ENCODE measurements at regions not wholly inside any gene's neighbourhood (a gene's known extent, or its start where the extent isn't known, plus 50 kb on each side); places are given as distances from the start of the nearest gene placed in this dataset.

- Mint-ChIP-seq H3K4me1 (no peaks in the 10 kb centered on the region), H3K36me3 (no peaks in the 10 kb centered on the region), H3K9me3 (no peaks in the 10 kb centered on the region), H3K27me3 (ENCODE audit: low read depth in 2 of 2) (peaks cover 3 to 6% of the 10 kb centered on the region in 2 donors), H3K4me3 (no peak overlapping the region), H3K27ac (no peak overlapping the region)
- Histone ChIP-seq H3K27ac (ENCODE audit: low read length) (no peak overlapping the region), H3K4me1 (ENCODE audit: control insufficient read depth, insufficient read depth, low read length) (no peaks in the 10 kb centered on the region), H3K27me3 (ENCODE audit: control insufficient read depth, insufficient read depth, low read length) (no peaks in the 10 kb centered on the region), H3K36me3 (ENCODE audit: control insufficient read depth, insufficient read depth, low read length) (no peaks in the 10 kb centered on the region), H3K9me3 (ENCODE audit: control insufficient read depth, insufficient read depth, low read length) (no peaks in the 10 kb centered on the region), H3K4me3 (ENCODE audit: low read length) (no peak overlapping the region)
- no peak for TF ChIP-seq CTCF (IDR thresholded peaks at IDR 0.05)
- ATAC-seq: no peak
- intact Hi-C loops (cut with micrococcal nuclease): no loop called here
- DNase-seq: no peak
- 100% methylated on average over 1 of the region's 2 CpGs for WGBS (ENCODE audit: insufficient coverage)
Measured at GRCh38 chr11:123273616-123274015, 78.6 kb upstream of the CLMP start.

- Mint-ChIP-seq H3K27ac (no peak overlapping the region), H3K36me3 (no peaks in the 10 kb centered on the region), H3K27me3 (ENCODE audit: low read depth in 2 of 2) (peaks cover under 1 to 6% of the 10 kb centered on the region in 2 donors), H3K4me1 (no peaks in the 10 kb centered on the region), H3K4me3 (no peak overlapping the region), H3K9me3 (no peaks in the 10 kb centered on the region)
- no peaks in the 10 kb centered on the region for H3K36me3 ChIP-seq (ENCODE audit: control insufficient read depth, insufficient read depth, low read length)
- H3K4me3 ChIP-seq (ENCODE audit: low read length): no peak overlapping the region
- no peak for TF ChIP-seq CTCF (IDR thresholded peaks at IDR 0.05)
- 88% methylated on average over 2 of the region's 2 CpGs for WGBS (ENCODE audit: insufficient coverage)
- ATAC-seq (no peak), DNase-seq (no peak)
- intact Hi-C loops (cut with micrococcal nuclease): no loop called here
- no peak overlapping the region for H3K27ac ChIP-seq (ENCODE audit: low read length)
- no peaks in the 10 kb centered on the region for H3K9me3 ChIP-seq (ENCODE audit: control insufficient read depth, insufficient read depth, low read length)
- no peaks in the 10 kb centered on the region for H3K4me1 ChIP-seq (ENCODE audit: control insufficient read depth, insufficient read depth, low read length)
- no peaks in the 10 kb centered on the region for H3K27me3 ChIP-seq (ENCODE audit: control insufficient read depth, insufficient read depth, low read length)
Measured at GRCh38 chr11:123272565-123272964, 77.5 kb upstream of the CLMP start.

GRCh38 chr11:123268156-123268555 lies 73.1 kb upstream of the CLMP start:
- Mint-ChIP-seq H3K4me1 (no peaks in the 10 kb centered on the region), H3K4me3 (no peak overlapping the region), H3K9me3 (no peaks in the 10 kb centered on the region), H3K27me3 (ENCODE audit: low read depth in 2 of 2) (peaks cover 15 to 36% of the 10 kb centered on the region in 2 donors), H3K36me3 (no peaks in the 10 kb centered on the region), H3K27ac (no peak overlapping the region)
- H3K4me1 ChIP-seq (ENCODE audit: control insufficient read depth, insufficient read depth, low read length): peaks cover 5% of the 10 kb centered on the region
- H3K4me3 ChIP-seq (ENCODE audit: low read length): no peak overlapping the region
- no peak for DNase-seq
- no peak overlapping the region for H3K27ac ChIP-seq (ENCODE audit: low read length)
- H3K27me3 ChIP-seq (ENCODE audit: control insufficient read depth, insufficient read depth, low read length): no peaks in the 10 kb centered on the region
- 70% methylated on average over 6 of the region's 6 CpGs for WGBS (ENCODE audit: insufficient coverage)
- H3K9me3 ChIP-seq (ENCODE audit: control insufficient read depth, insufficient read depth, low read length): no peaks in the 10 kb centered on the region
- no peaks in the 10 kb centered on the region for H3K36me3 ChIP-seq (ENCODE audit: control insufficient read depth, insufficient read depth, low read length)
- TF ChIP-seq CTCF (IDR thresholded peaks at IDR 0.05): no peak
- no peak for ATAC-seq
- intact Hi-C loops (cut with micrococcal nuclease): no loop called here

GRCh38 chr11:123265951-123266350 lies 70.9 kb upstream of the CLMP start:
- H3K4me3 Mint-ChIP-seq: no peak overlapping the region
- ATAC-seq: no peak
- intact Hi-C loops (cut with micrococcal nuclease): no loop called here
- no peak for DNase-seq
- no peaks in the 10 kb centered on the region for H3K36me3 Mint-ChIP-seq
- Histone ChIP-seq H3K4me1 (ENCODE audit: control insufficient read depth, insufficient read depth, low read length) (peaks cover 12% of the 10 kb centered on the region), H3K9me3 (ENCODE audit: control insufficient read depth, insufficient read depth, low read length) (no peaks in the 10 kb centered on the region), H3K4me3 (ENCODE audit: low read length) (no peak overlapping the region), H3K27ac (ENCODE audit: low read length) (no peak overlapping the region), H3K36me3 (ENCODE audit: control insufficient read depth, insufficient read depth, low read length) (no peaks in the 10 kb centered on the region), H3K27me3 (ENCODE audit: control insufficient read depth, insufficient read depth, low read length) (no peaks in the 10 kb centered on the region)
- H3K27me3 Mint-ChIP-seq (ENCODE audit: low read depth in 2 of 2): peaks cover 29 to 40% of the 10 kb centered on the region in 2 donors
- H3K27ac Mint-ChIP-seq: no peak overlapping the region
- peaks cover 6 to 10% of the 10 kb centered on the region in 2 donors for H3K4me1 Mint-ChIP-seq
- no peak for TF ChIP-seq CTCF (IDR thresholded peaks at IDR 0.05)
- H3K9me3 Mint-ChIP-seq: no peaks in the 10 kb centered on the region
- WGBS (ENCODE audit: insufficient coverage): 74% methylated on average over 2 of the region's 3 CpGs

All from natural killer cell (primary cell).